ENCODE measurements at regions not wholly inside any gene's neighbourhood (a gene's known extent, or its start where the extent isn't known, plus 50 kb on each side); places are given as distances from the start of the nearest gene placed in this dataset.

- no peak for DNase-seq
Measured at GRCh38 chr6:752438-752837, 59.5 kb upstream of the EXOC2 start.

GRCh38 chr6:751765-752164 lies 58.8 kb upstream of the EXOC2 start:
- no peak for DNase-seq

DNA sequence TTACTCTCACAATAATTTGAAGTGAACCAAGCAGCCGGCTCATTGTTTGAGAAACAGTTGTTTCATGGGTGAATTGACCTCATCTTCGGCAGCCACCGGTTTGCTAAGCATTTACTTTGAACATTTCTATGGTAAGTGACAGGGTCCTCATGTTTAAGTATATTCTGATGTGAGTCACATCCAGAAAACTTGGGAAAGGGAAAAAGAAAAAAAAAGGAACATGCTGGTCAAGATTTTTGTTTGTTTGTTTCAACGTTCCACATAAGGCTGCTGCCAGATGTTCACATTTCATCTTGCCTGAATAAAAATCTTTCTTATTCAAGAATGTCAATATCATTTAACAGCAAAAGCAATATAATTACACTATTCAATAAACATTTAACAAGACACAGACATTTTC lies 55.0 kb upstream of the EXOC2 start:
- DNase-seq, result no peak

GRCh38 chr6:747028-747427 lies 54.1 kb upstream of the EXOC2 start:
- no peak for DNase-seq

- no peak for DNase-seq
Measured at GRCh38 chr6:744666-745353, 51.9 kb upstream of the EXOC2 start.

- no peak for DNase-seq
Measured at GRCh38 chr6:743320-744096, 50.6 kb upstream of the EXOC2 start.

All from SIG-M5 (cell line).